GM18873 (cell line): ENCODE measurements at regions not wholly inside any gene's neighbourhood (a gene's known extent, or its start where the extent isn't known, plus 50 kb on each side); places are given as distances from the start of the nearest gene placed in this dataset.

ENCODE experiments used
- ATAC-seq: cut with Tn5 transposase; IDR thresholded peaks from one replicate; pipeline ENCODE4 v1.9.1; 2021; ENCODE audit warnings: mild to moderate bottlenecking, moderate library complexity, moderate number of reproducible peaks; ENCODE audit not compliant: unreplicated experiment, low FRiP score

DNA sequence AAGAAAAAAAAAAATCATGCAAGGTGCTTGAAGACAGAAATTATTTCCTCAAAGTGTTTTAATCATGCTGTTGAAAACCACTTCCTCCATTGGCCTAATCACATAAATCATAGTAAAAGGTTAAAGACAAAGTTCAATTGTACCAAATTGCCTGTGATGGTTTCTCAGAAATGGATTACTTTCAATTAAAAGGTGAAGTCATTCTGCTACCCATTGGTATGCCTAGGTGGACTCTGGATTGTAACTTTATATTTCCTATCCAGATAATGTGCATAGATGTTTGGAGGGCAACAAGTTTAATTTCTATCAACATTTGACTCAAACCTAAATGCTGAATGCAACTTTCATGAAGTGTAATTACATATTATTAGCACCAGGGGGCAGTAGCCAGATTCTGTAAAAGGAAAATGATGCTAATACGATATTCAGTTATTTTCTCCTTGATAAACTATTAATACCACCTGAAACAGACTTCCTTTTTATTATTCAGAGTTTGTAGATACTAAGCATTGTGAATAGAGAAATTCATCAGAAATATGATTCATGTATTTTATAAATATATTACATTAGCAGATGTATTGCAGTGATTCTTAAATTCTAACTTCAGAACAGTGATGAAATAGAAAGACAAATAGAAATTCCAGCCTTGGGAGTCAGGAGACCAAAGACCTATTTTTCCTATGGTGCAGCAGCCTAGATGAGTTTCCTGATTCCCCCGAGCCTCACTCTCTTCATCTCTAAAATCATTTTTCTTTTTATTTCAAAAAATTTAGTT, 148.2 kb downstream of the CAAP1 start:
- no peak for ATAC-seq

DNA sequence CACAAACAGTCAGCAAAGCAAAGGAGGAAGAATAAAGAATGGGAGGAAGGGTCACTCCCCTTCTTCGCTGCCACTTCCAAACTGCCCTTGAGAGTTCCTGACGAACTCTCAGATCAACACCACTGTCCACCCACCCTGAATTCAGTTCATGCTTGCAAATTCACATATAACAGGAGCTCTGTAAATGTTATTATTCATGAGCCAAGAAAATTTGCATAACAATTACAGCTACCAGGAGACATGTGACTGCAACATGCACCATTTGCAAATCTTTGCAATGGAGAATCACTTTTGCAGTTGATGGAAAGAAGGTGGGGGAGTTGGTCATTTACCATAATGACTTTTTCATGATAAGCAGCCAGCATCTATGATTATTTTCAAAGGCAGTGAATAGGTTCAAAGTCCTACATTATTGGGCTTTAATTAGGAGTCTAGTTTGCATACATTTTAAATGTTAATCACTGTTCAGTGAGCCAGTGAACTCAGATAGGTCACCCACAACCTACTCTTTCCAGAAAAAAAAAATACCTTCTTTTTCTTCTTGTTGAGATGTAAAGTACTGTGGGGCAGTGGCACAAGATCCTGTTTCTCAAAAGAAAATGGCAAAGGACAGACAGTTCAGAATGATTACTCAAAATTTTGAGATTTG, 149.7 kb downstream of the CAAP1 start:
- no peak for ATAC-seq

DNA sequence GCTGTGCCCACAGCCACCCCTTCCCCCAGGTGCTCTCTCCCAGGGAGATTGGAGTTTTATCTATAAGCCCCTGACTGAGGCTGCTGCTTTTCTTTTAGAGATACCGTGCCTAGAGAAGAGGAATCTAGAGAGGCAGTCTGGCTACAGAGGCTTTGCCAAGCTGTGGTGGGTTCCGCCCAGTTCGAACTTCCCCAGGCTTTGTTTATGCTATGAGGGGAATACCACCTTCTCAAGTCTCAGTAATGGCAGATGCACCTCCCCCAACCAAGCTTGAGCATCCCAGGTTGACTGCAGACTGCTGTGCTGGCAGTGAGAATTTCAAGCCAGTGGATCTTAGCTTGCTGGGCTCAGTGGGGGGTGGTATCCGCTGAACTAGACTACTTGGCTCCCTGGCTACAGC, 157.4 kb downstream of the CAAP1 start:
- ATAC-seq: no peak

DNA sequence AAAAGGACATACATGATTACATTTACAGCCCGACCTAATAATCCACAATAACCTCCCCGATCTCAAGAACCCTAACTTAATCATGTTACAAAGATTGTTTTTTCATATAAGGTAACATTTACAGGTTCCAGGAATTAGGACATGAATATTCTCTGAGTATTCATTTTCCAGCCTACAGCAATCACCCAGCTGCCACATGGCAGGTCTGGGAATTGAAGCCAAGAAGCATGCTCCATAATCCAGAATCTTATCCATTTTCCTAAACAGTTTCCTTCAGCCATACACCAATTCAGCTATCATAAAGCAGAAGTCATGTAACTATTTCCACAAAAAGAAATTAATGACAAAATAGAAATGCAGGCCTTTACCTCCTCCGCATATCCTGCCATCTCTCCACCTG, 163.4 kb downstream of the CAAP1 start:
- ATAC-seq: no peak

DNA sequence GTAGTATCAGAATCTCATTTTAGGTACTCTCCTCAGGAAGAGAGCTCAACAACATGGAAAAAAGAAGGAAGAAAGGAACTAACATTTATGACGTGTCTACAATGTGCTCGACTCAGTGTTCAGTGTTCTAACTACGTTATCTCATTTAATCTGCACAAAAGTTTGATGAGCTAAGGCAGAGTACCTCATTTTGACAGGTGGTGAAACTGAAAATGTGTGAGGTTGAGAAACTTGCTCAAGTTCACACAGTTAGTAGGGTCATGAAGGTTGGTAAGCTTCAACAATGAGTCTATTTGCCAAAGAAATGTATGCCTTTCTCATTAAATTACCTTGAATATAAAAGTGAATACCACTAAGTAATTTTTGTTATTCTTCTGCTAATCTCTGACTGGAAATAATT, 165.1 kb downstream of the CAAP1 start:
- no peak for ATAC-seq

DNA sequence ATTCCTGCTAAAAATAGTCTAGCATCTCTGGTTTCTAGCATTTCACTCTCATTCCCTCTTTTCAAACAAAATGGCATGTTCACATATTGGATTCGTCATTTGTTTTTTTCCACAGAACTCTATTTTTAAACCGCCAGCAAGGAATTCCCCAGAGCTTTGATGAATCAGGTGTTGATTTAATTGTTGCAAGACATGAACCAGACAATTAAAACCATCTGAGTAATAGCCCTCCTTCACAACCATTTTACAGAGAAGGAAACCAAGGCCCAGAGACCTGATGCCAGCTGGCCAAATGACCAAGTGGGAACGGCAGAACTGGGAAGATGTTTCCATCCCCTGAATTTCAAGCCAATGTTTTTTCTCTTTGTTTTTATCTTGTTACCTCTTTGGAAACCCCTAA, 167.0 kb downstream of the CAAP1 start:
- no peak for ATAC-seq

DNA sequence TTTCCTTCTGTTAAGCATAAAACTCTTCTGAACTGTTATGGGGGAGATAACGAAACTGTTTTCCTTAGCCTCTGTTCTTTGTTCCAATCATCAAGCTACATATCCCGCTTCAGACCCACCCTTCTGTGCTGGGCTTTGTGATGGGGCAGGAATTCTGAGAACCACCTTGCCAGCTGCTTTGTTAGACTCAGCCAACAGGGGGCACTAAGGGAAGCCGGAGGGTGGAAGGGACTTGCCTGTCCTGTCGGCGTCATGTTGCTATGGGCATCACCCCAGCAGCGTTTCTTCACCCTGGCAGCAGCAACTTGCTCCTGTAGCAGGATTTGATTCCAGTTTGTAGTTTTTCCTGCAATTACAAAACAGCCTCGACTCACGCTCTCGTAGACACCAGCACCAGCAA, 169.1 kb downstream of the CAAP1 start:
- peak; percentile 68 for ATAC-seq

DNA sequence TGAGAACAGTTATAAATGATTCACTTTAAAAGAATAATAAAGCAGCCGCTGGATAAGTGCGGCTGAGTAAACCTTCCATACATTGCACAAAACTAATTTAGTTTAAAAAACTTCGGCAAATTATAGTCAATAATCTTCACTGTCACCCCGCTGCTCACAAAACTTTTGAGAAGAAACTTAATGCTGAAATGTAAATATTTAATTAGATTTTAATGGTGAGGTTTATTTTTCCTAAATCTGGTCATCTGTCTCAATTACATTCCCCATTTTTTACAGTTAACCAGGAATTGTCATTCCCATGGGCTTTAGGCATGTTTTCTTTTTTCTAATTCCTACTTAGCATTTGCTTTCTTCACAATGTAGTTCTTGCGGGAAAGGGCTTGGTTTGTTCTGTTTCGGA, 169.8 kb downstream of the CAAP1 start:
- no peak for ATAC-seq

DNA sequence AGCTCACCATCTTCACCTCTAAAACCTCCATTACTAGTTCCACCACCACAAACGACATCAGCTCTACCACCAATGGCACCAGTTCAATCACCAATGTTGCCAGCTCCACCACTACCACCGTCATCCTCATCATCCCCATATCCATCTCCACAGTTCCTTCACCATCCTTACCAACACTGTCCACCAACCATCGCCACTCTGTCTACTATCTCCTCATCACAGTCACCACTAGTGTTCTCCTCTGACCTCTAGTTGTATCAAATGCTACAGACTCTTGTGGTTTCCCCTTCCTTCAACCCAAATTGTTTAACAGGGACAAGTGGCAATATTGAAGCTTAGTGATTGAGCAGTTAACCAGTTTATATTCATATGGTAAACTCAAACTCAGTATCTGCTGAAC, 182.6 kb downstream of the CAAP1 start:
- no peak for ATAC-seq

DNA sequence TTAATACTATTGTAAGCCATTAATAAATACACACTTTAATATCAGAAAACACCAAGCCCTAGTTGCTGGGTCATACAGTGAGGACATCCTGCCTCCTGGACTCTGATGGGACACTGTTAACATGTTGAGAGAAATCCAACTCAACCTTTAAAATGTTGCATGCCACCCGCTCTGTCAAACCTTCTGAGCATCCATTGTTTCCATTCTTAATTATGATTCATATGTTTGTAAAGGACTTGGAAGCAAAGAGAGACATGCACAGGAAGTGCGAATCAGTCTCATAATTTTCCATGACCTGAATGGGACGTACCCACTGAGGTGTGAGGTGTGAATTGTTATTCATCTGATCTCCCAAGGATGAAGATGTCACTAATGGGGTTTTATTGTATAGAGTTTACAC, 186.4 kb downstream of the CAAP1 start:
- no peak for ATAC-seq

DNA sequence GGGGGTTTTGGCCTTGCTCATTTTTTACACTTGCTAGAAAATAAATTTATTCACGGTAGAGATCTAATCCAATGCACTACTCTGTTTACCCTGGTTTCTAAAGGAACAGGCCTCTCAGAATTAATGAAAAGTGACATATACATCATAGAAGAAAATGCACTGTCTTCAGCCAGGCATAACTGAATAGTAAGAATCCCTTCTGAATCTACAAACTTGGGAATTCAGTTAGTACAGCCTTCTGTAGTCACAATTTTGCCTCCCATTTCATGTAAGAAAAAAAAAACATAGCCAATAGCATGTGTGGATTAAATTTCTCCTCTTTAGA, 197.3 kb downstream of the CAAP1 start:
- ATAC-seq: no peak

DNA sequence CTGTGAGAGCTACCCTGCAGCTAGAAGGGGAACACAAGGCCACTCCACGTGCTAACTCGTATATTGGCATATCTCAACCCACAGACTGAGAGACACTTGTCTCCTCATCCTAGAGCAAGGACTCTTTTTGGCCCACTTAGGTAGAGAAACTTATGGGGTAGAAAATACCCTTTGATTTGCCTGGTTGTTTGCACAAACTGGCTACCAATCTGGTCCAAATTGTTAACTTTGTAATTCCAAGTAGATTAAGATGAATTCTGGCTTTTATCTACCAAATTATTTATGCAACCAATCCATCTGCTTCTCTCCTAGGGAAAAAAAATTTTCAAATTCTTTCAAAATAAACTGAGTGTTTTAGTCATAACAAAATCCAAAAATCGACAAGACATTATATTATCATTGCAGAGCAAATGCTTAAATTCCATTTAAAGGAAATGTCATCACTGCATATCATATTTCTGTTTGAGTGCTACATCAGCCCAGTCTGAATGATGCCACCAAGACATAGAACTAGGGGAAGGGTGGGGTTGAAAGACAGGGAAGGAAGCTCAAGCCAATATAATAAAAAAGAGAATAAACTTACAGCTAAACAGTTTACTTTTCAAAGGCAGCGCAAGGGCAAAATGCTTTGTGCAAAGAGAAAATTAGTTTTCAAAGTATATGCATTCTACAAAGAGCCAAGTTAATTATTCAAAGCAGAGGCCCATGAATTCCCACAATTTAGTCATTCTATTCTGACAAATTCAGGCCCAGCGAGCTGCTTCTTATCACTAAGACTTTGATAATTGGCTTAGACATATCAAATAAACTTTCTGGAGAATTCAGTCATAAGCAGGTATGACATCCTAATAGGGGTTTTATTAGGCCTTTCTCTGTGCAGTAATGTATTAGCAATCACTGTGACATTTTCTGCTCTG, 198.0 kb downstream of the CAAP1 start:
- ATAC-seq: no peak

DNA sequence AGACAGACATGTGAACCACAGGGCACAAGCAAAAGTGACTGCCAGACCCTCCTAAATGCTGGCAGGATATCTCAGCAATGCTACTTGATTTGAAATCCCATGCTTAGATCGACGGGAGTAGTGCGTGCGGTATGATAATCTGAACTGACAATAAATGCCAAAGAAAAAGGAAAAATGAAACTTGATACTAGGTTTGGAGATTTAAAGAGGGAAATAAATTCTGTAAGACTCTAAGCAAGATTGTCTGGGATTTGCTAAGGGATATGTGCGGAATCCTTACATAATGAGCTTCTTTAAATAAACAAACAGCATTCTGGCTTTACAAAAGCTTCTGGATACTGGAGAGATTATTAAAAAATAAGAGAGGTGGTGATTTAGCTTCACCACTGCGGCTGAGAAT, 203.6 kb downstream of the CAAP1 start:
- ATAC-seq: no peak

DNA sequence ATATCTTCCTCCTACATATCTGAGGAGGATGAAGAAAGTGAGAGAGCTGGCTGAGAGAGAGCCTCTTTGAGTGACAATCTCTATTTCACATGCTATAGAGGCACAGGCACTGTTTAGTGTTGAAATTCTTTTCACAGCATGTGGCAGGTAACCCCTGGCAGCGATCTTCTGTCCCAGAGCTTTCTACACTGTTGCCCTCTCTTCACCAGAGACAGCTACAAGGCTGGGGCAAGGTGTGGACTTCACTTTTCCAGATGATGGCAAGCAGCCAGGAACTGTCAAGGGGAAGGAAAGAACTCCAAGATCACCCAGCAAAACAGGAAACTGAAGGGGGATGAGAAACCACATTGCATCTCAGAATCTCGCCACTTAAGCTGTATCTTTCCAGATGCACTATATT, 205.2 kb downstream of the CAAP1 start:
- no peak for ATAC-seq

DNA sequence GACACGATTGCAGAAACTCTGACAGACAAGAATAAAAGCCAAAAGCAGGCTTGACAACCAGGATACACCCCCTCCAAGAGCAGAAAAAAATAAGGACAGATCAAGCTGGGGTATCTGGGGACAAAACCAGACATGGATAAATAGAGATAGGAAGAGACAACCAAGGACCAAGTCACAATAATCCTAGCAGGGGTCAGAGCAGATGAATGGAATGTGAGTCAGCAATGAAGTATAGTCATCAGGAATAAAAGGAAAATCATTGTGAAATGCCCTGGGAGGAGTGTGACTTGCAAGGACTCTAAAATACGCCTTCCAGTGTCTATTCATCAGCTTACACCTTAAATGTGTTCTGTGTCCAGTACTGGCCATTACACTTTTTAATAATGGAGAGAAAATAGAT, 206.8 kb downstream of the CAAP1 start:
- no peak for ATAC-seq

DNA sequence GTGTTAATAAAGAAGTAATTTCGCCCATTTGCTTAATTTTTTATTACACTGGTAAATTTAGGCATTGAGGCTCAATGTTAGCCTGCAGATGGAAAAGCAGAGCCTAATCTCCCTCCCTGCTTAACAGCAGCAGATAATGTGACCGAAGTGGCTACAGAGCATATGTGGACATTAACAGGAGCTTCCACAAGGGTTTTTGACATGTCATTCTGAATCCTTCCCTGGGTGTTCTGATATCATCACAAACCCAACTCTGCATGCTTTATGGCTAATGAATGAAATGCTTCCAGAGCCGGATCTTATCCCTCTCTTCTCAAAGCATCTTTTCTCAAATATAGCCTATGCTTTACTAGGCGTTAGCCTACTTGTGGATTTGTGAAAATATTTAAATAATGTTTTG, 208.6 kb downstream of the CAAP1 start:
- ATAC-seq: no peak

DNA sequence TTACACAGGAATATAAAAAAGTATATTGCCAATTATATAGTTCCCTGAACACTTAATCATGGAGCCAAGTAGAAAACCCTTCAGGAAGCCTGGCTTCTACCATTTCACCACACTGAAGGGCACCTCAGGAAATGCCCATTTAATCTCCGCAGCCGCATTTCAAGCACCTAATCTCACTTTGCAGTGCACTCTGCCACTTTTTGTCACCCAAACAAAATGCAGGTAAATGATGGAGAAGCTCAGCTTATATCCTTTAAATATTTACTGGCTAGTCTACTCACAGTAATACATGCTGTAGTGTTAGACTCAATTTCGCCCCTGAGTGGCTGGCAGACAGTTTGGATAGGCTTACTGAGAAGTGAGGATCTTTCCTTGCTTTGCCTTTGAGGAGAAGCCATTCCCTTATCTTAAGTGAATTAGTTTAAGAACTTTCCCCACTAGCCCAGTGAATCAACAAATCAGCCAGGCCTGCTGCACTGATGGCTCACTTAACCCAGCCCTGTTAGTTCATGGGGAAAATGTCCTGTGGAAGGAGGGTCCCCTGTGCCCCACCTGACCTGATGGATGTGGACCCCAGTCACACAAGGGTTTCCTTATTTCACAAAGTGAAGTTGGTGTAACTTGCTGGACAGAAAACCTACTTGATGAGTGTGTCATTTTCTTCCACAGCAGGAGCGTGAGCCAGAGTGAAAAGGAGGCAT, 209.7 kb downstream of the CAAP1 start:
- no peak for ATAC-seq

DNA sequence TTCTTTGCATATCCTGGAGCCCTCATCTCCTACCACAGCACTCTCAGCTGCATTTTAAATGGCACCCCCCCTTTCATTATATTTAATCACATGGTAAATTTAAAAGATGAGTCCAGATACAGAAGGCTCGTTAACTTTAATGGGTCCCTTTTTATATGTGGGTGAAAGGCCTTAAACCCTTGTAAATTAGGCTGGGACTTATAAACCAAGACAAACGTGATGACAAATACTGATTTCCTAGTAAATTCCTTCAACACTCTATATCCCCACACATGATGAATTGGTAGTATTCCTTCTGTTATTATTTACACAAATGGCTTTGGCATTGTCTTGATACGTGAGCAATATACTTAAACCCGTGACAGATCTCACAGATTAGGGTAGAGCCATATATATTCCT, 210.6 kb downstream of the CAAP1 start:
- no peak for ATAC-seq

DNA sequence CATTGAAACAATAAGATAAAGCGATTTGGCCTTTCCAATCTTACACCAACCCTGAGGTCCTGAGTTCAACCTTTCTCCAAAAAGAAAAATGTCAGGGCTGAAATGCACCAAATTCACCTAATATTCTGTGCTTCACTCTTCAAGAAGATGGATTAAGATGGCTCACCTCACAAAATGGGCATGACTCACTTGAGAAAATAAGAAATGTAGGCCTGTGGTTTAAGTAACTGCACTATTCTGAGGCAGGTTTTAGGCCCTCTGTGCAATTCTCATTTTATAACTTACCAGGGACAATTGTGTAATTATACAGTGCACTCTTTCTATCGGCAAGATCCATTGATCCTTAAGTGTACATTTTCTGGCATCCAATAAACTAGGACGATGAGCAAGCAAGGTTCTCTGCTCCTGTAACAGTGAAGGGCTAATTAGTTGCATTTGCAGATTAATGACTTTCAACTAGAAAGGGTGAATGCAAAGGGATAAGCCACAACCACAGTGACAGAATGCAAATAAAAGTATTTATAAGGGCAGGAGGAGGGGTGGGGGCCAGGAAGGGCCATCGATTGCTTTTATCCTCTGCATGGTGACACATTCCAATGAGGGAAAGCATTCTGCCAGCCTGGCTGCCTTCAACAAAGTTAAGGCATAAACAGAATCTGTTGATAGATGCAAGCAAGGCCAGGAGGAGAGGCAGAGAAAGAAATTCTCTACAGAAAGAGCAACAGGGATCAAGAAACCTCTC, 214.5 kb downstream of the CAAP1 start:
- no peak for ATAC-seq

DNA sequence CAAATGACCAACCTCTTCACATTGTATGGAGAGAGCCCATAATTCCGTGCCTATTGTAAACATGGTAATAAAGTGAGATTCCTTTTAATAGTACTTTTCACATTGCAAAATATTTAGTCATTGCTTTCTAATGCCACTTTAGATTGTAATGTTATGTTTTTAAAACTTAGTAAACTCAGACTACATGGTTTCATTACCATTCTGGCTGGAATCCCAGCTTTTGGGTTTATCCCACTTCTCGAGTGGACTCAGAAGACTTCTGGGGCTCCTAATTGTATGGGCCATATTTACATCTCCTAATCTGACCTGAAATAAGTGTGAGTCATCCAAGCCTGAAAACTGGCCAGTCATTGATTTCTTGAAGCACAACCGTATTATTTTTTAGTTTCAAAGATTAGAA, 217.6 kb downstream of the CAAP1 start:
- ATAC-seq: no peak
